GM13977 (cell line): ENCODE measurements at regions not wholly inside any gene's neighbourhood (a gene's known extent, or its start where the extent isn't known, plus 50 kb on each side); places are given as distances from the start of the nearest gene placed in this dataset.

ENCODE experiments used
- DNase-seq: peaks from one replicate; pipeline ENCODE4 v3.0.0; 2012; ENCODE audit warnings: low spot score
- CTCF ChIP-seq: IDR thresholded peaks from 2 replicates; pipeline ENCODE4 v1.5.1; 2012; ENCODE audit warnings: mild to moderate bottlenecking, control low read depth; ENCODE audit not compliant: insufficient read depth; ENCODE audit errors: extremely low read depth, missing control alignments
- in situ Hi-C: fragments of 300-500 bp; cut with MboI; formaldehyde crosslinking; loops from one replicate; pipeline ENCODE4 v1.12.0; 2022; ENCODE audit warnings: low sequenced_read_pairs, low pct_unique_long_range_greater_than_20kb, mixed read lengths, inconsistent platforms; ENCODE audit not compliant: unreplicated experiment

- in situ Hi-C loops = no loop called here
- TF ChIP-seq CTCF = no peak
- no peak for DNase-seq
These were observed 109.5 kb upstream of the TMEM72 start for GRCh38 chr10:44801383-44802327.

- no peak for DNase-seq
- no peak for TF ChIP-seq CTCF
- in situ Hi-C loops = no loop called here
These were observed 107.3 kb upstream of the TMEM72 start for GRCh38 chr10:44803862-44804261.

GRCh38 chr10:44804661-44805060 is 106.5 kb upstream of the TMEM72 start:
- no peak for DNase-seq
- in situ Hi-C loops = no loop called here

GRCh38 chr10:44805466-44806210 is 105.5 kb upstream of the TMEM72 start:
- no peak for DNase-seq
- no peak for TF ChIP-seq CTCF
- in situ Hi-C loops = no loop called here

More at GRCh38 chr10:44804661-44805060, 106.5 kb upstream of the TMEM72 start:
- TF ChIP-seq CTCF = no peak

GRCh38 chr10:44806950-44807349 is 104.2 kb upstream of the TMEM72 start:
- no peak for DNase-seq
- TF ChIP-seq CTCF = no peak
- in situ Hi-C loops = no loop called here

GRCh38 chr10:44807451-44807850 is 103.7 kb upstream of the TMEM72 start:
- DNase-seq = no peak
- TF ChIP-seq CTCF = no peak
- in situ Hi-C loops = no loop called here
